T-cell (primary cell): ENCODE measurements at regions not wholly inside any gene's neighbourhood (a gene's known extent, or its start where the extent isn't known, plus 50 kb on each side); places are given as distances from the start of the nearest gene placed in this dataset.
"Not testable (repeated sequence)": the region's sequence is repeated elsewhere in the genome, so short reads cannot be mapped to it uniquely, and the experiment has no call there.

Source experiments
- ATAC-seq, 4 experiments: fragments of 200-7000 bp in 3 of 4; fragments of 150-1000 bp in 1 of 4; cut with Tn5 transposase; replicated peaks in 1 of 4; 1 replicate in 3 of 4; 2 replicates in 1 of 4; pipeline ENCODE4 v1.10.0; 2021; ENCODE audit warnings: moderate library complexity in 3 of 4, mild to moderate bottlenecking in 2 of 4, moderate number of reproducible peaks in 1 of 4
- CTCF ChIA-PET, 2 donors: fragments of 300-600 bp; sonication (Branson Sonifier 250); formaldehyde crosslinking; loops; one replicate each; lab custom pipeline; 2022; ENCODE audit warnings: antibody characterized with exemption in 2 of 2; lab: Charles Lee
- POLR2A ChIA-PET, 2 donors: fragments of 300-600 bp; sonication (Branson Sonifier 250); formaldehyde crosslinking; loops; one replicate each; lab custom pipeline; 2022; ENCODE audit warnings: antibody characterized with exemption in 2 of 2; lab: Charles Lee
- DNase-seq, 35 experiments: peaks; one replicate each; pipeline versions ENCODE4 v3.0.0 to v3.0.0-alpha.2; 2013 to 2023
- H3K27ac ChIP-seq: one replicate; pipeline ENCODE4 v1.5.1; 2013; ENCODE audit warnings: low read length
- H3K27me3 ChIP-seq, 2 experiments: replicated peaks in 1 of 2; 1 replicate in 1 of 2; 2 replicates in 1 of 2; pipeline versions ENCODE4 v1.6.1 to v1.7.0; 2013; ENCODE audit warnings: low read length in 1 of 2, mixed read lengths in 1 of 2; ENCODE audit not compliant: control insufficient read depth in 2 of 2, insufficient read depth in 2 of 2; ENCODE audit errors: extremely low read depth in 1 of 2
- H3K36me3 ChIP-seq, 2 donors: 1 replicate in 1 of 2; 2 replicates in 1 of 2; pipeline versions ENCODE4 v1.6.1 to v1.7.0; 2013; ENCODE audit warnings: low read length in 1 of 2; ENCODE audit not compliant: control insufficient read depth in 2 of 2, insufficient read depth in 1 of 2; ENCODE audit errors: extremely low read depth in 1 of 2
- H3K4me1 ChIP-seq, 2 experiments: 1 replicate in 1 of 2; 2 replicates in 1 of 2; pipeline versions ENCODE4 v1.6.1 to v1.7.0; 2013; ENCODE audit warnings: low read length in 2 of 2, mixed read lengths in 1 of 2; ENCODE audit not compliant: insufficient read depth in 2 of 2, control insufficient read depth in 1 of 2; ENCODE audit errors: extremely low read depth in 1 of 2
- H3K4me3 ChIP-seq, 2 donors: 1 replicate in 1 of 2; 2 replicates in 1 of 2; pipeline versions ENCODE4 v1.5.1 to v1.7.0; 2013; ENCODE audit warnings: mild to moderate bottlenecking in 2 of 2, low read length in 1 of 2, moderate library complexity in 1 of 2; ENCODE audit not compliant: control insufficient read depth in 1 of 2; ENCODE audit errors: extremely low read depth in 1 of 2
- H3K9me3 ChIP-seq: 2 replicates; pipeline ENCODE4 v1.7.0; 2013
- H3K27ac Mint-ChIP-seq, 2 donors: one replicate each; pipeline ENCODE4 v1.8.0; 2020 to 2021; ENCODE audit warnings: mild to moderate bottlenecking in 2 of 2, mixed read lengths in 2 of 2
- H3K27me3 Mint-ChIP-seq, 2 donors: one replicate each; pipeline ENCODE4 v1.8.0; 2021 to 2022; ENCODE audit warnings: mixed read lengths in 2 of 2
- H3K36me3 Mint-ChIP-seq: one replicate; pipeline ENCODE4 v1.8.0; 2021; ENCODE audit warnings: mixed read lengths
- H3K4me1 Mint-ChIP-seq, 3 donors: one replicate each; pipeline ENCODE4 v1.8.0; 2020 to 2022; ENCODE audit warnings: mixed read lengths in 3 of 3, mild to moderate bottlenecking in 1 of 3
- H3K4me3 Mint-ChIP-seq, 3 donors: one replicate each; pipeline ENCODE4 v1.8.0; 2020 to 2022; ENCODE audit warnings: mild to moderate bottlenecking in 3 of 3, mixed read lengths in 3 of 3, moderate library complexity in 3 of 3
- H3K9me3 Mint-ChIP-seq, 3 donors: one replicate each; pipeline ENCODE4 v1.8.0; 2020 to 2022; ENCODE audit warnings: mixed read lengths in 3 of 3
- WGBS: methylation state at CpG from one replicate; pipeline ENCODE4 v1.1.5; 2013; ENCODE audit warnings: missing lambda C conversion rate; ENCODE audit not compliant: insufficient coverage; 5-methylcytosine and 5-hydroxymethylcytosine counted together

DNA sequence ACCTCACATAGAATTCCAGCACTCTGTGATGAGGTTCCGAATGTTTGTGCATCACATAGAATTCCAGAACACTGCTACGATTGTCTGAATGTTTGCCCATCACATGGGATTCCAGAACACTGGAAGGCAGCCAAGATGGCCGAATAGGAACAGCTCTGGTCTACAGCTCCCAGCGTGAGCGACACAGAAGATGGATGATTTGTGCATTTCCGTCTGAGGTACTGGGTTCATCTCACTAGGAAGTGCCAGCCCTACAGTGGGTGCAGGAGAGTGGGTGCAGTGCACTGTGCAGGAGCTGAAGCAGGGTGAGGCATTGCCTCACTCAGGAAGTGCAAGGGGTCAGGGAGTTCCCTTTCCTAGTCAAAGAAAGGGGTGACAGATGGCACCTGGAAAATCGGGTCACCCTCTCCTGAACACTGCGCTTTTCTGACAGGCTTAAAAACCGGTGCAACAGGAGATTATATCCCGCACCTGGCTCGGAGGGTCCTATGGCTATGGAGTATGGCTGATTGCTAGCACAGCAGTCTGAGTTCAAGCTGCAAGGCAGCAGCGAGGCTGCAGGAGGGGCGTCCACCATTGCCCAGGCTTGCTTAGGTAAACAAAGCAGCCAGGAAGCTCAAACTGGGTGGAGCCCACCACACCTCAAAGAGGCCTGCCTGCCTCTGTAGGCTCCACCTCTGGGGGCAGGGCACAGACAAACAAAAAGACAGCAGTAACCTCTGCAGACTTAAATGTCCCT is 212.7 kb downstream of the FOXD4L6 start:
- Mint-ChIP-seq H3K9me3 (peaks cover 45 to 72% (median 64%) of the 10 kb centered on the region in 3 donors), H3K36me3 (peaks cover 27% of the 10 kb centered on the region), H3K27me3 (peaks cover 3 to 16% of the 10 kb centered on the region in 2 donors)
- CTCF ChIA-PET, H3K36me3 ChIP-seq, H3K4me3 ChIP-seq, ATAC-seq, H3K27ac Mint-ChIP-seq, H3K4me1 Mint-ChIP-seq, H3K4me3 Mint-ChIP-seq, H3K27ac ChIP-seq, DNase-seq, H3K9me3 ChIP-seq, H3K4me1 ChIP-seq, H3K27me3 ChIP-seq, POLR2A ChIA-PET: not testable (repeated sequence)
- 80% methylated on average over 13 of the region's 13 CpGs for WGBS

DNA sequence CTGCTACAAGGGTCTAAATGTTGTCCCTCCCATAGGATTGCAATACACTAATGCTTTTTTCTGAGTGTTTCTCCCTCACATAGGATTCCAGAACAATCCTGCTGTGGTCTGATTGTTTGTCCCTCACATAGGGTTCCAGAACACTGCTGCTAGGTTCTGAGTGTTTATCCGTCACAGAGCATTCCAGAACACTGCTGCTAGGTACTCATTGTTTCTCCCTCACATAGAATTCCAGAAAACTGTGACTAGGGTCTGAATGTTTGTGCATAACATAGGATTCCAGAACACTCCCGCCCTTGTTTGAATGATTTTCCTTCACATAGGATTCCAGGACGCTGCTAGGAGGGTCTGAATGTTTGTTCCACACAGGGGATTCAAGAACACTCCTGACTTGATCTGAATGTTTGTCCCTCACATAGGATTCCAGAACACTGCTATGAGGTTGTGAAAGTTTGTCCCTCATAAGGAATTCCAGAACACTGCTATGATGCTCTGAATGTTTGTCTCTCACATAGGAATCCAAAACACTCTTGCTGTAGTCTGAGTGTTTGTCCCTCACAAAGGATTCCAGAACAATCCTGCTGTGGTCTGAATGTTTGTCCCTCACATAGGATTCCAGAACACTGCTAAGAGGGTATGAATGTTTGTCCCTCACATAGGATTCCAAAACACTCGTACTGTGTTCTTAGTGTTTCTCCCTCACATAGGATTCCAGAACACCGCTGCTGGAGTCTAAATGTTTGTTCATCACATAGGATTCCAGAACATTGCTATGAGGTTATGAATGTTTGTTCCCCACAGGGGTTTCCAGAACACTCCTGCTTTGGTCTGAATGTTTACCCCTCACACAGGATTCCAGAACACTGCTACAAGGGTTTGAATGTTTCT is 213.5 kb downstream of the FOXD4L6 start:
- Histone ChIP-seq H3K27ac (no peak overlapping the region), H3K9me3 (no peaks in the 10 kb centered on the region), H3K36me3 (no peaks in the 10 kb centered on the region), H3K4me3 (no peak overlapping the region), H3K27me3 (no peaks in the 10 kb centered on the region), H3K4me1 (no peaks in the 10 kb centered on the region)
- peaks cover 47 to 70% (median 67%) of the 10 kb centered on the region in 3 donors for H3K9me3 Mint-ChIP-seq
- no peak for DNase-seq
- H3K4me1 Mint-ChIP-seq = no peaks in the 10 kb centered on the region
- peaks cover 3 to 16% of the 10 kb centered on the region in 2 donors for H3K27me3 Mint-ChIP-seq
- ChIA-PET CTCF (no interaction called here), POLR2A (no interaction called here)
- H3K4me3 Mint-ChIP-seq = no peak overlapping the region
- H3K36me3 Mint-ChIP-seq = peaks cover 27% of the 10 kb centered on the region
- H3K27ac Mint-ChIP-seq = no peak overlapping the region
- 68% methylated on average over 4 of the region's 5 CpGs for WGBS
- ATAC-seq = no peak

DNA sequence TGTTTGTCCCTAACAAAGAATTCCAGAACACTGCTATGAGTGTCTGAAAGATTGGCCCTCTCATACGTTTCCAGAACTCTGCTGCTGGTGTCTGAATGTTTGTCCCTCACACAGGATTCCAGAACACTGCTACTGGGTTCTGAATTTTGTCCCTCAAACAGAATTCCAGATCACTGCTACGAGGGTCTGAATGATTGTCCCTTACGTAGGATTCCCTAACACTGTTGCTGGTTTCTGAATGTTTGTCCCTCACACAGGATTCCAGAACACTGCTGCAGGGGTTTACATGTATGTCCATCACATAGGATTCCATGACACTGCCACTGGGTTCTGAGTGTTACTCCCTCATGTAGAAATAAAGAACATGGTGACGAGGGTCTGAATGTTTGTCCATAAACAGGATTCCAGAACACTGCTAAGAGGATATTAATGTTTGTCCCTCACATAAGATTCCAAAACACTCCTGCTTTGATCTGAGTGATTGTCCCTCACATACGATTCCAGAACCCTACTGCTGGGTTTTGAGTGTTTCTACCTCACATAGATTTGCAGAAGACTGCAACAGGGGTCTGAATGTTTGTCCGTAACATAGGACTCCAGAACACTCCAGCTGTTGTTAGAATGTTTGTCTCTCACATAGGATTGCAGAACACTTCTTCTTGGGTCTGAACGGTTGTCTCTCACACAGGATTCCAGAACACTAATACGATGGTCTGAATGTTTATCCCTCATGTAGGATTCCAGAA is 214.4 kb downstream of the FOXD4L6 start:
- Histone ChIP-seq H3K27me3 (no peaks in the 10 kb centered on the region), H3K9me3 (no peaks in the 10 kb centered on the region), H3K27ac (no peak overlapping the region), H3K4me3 (no peak overlapping the region), H3K36me3 (no peaks in the 10 kb centered on the region), H3K4me1 (no peaks in the 10 kb centered on the region)
- WGBS = 63% methylated on average over 8 of the region's 8 CpGs
- DNase-seq (no peak), ATAC-seq (no peak)
- H3K4me3 Mint-ChIP-seq = no peak overlapping the region
- peaks cover 3 to 16% of the 10 kb centered on the region in 2 donors for H3K27me3 Mint-ChIP-seq
- ChIA-PET POLR2A (no interaction called here), CTCF (no interaction called here)
- H3K36me3 Mint-ChIP-seq = peaks cover 26% of the 10 kb centered on the region
- H3K4me1 Mint-ChIP-seq = no peaks in the 10 kb centered on the region
- no peak overlapping the region for H3K27ac Mint-ChIP-seq
- peaks cover 44 to 68% (median 68%) of the 10 kb centered on the region in 3 donors for H3K9me3 Mint-ChIP-seq

DNA sequence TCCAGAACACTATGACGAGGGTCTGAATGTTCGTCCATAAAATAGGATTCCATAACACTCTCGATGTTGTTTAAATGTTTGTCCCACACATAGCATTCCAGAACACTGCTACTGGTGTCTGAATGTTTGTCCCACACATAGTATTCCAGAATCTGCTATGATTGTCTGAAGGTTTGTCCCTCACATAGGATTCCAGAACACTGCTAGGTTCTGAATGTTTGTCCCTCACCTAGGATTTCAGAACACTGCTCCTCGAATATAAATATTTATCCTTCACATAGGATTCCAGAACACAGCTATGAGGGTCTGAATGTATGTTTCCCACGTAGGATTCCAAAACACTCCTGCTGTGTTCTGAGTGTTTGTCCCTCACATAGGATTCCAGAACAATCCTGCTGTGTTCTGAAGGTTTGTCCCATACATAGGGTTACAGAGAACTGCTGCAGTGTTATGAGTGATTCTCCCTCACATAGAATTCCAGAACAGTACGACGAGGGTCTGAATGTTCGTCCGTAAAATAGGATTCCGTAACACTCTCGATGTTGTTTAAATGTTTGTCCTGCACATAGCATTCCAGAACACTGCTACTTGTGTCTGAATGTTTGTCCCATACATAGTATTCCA is 215.3 kb downstream of the FOXD4L6 start:
- peaks cover 3 to 16% of the 10 kb centered on the region in 2 donors for H3K27me3 Mint-ChIP-seq
- Histone ChIP-seq H3K4me3 (no peak overlapping the region), H3K36me3 (no peaks in the 10 kb centered on the region), H3K27me3 (no peaks in the 10 kb centered on the region), H3K4me1 (no peaks in the 10 kb centered on the region), H3K9me3 (no peaks in the 10 kb centered on the region), H3K27ac (no peak overlapping the region)
- H3K9me3 Mint-ChIP-seq = peaks cover 42 to 71% (median 65%) of the 10 kb centered on the region in 3 donors
- H3K4me3 Mint-ChIP-seq = no peak overlapping the region
- DNase-seq (no peak), ATAC-seq (no peak)
- H3K36me3 Mint-ChIP-seq = peaks cover 23% of the 10 kb centered on the region
- ChIA-PET CTCF (no interaction called here), POLR2A (no interaction called here)
- no peak overlapping the region for H3K27ac Mint-ChIP-seq
- H3K4me1 Mint-ChIP-seq = no peaks in the 10 kb centered on the region
- 72% methylated on average over 11 of the region's 11 CpGs for WGBS

DNA sequence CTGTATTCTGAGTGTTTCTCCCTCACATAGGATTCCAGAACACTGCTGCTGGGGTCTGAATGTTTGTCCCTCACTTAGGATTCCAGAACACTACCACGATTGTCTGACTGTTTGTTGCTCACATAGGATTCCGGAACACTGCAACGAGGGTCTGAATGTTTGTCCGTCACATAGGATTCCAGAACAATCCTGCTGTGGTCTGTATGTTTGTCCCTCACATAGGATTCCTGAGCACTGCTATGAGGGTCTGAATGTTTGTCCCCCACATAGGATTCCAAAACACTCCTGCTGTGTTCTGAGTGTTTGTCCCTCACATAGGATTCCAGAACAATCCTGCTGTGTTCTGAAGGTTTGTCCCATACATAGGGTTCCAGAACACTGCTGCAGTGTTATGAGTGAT is 215.8 kb downstream of the FOXD4L6 start:
- H3K27me3 Mint-ChIP-seq = peaks cover 3 to 16% of the 10 kb centered on the region in 2 donors
- H3K4me3 ChIP-seq, CTCF ChIA-PET, POLR2A ChIA-PET, H3K4me1 Mint-ChIP-seq, H3K9me3 ChIP-seq, ATAC-seq, H3K4me1 ChIP-seq, H3K36me3 ChIP-seq, DNase-seq, H3K27me3 ChIP-seq, H3K4me3 Mint-ChIP-seq, H3K27ac ChIP-seq, H3K27ac Mint-ChIP-seq: not testable (repeated sequence)
- peaks cover 40 to 71% (median 64%) of the 10 kb centered on the region in 3 donors for H3K9me3 Mint-ChIP-seq
- peaks cover 20% of the 10 kb centered on the region for H3K36me3 Mint-ChIP-seq
- 89% methylated on average over 4 of the region's 4 CpGs for WGBS

DNA sequence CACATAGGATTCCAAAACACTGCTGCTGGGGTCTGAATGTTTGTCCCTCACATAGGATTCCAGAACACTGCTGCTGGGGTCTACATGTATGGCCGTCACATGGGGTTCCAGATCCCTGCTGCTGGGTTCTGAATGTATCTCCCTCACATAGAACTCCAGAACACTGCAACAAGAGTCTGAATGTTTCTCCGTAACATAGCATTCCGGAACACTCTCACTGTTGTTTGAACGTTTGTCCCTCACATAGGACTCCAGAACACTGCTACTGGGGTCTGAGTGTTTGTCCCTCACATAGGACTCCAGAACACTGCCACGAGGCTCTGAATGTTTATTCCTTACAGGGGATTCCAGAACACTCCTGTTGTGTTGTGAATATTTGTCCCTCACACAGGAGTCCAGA is 216.8 kb downstream of the FOXD4L6 start:
- Histone ChIP-seq H3K27ac (no peak overlapping the region), H3K9me3 (no peaks in the 10 kb centered on the region), H3K27me3 (no peaks in the 10 kb centered on the region), H3K4me3 (no peak overlapping the region), H3K36me3 (no peaks in the 10 kb centered on the region), H3K4me1 (no peaks in the 10 kb centered on the region)
- Mint-ChIP-seq H3K4me3 (no peak overlapping the region), H3K27ac (no peak overlapping the region), H3K4me1 (no peaks in the 10 kb centered on the region), H3K27me3 (peaks cover 7 to 20% of the 10 kb centered on the region in 2 donors), H3K36me3 (peaks cover 13% of the 10 kb centered on the region), H3K9me3 (peaks cover 41 to 75% (median 69%) of the 10 kb centered on the region in 3 donors)
- POLR2A ChIA-PET = no interaction called here
- CTCF ChIA-PET = no interaction called here
- DNase-seq (no peak), ATAC-seq (no peak)
- WGBS = 77% methylated on average over 4 of the region's 5 CpGs
